Spleen (tissue), 11 donors: ENCODE measurements at regions not wholly inside any gene's neighbourhood (a gene's known extent, or its start where the extent isn't known, plus 50 kb on each side); places are given as distances from the start of the nearest gene placed in this dataset.

Experiments used
- DNase-seq: peaks from one replicate; pipeline ENCODE4 v3.0.0-alpha.2; 2020
- H3K27ac ChIP-seq, 8 donors: fragments of 200-600 bp; sonication (generic) in 7 of 8; 1 replicate in 4 of 8; 2 replicates in 4 of 8; pipeline versions ENCODE4 v1.5.0 to v1.8.0; 2016 to 2021; ENCODE audit warnings: inconsistent platforms in 4 of 8, mild to moderate bottlenecking in 4 of 8, moderate library complexity in 1 of 8
- H3K27me3 ChIP-seq, 7 donors: fragments of 200-600 bp; sonication (generic) in 6 of 7; replicated peaks in 1 of 7; 1 replicate in 4 of 7; 2 replicates in 3 of 7; pipeline versions ENCODE4 v1.5.0 to v1.8.0; 2016 to 2021; ENCODE audit warnings: inconsistent platforms in 3 of 7, mild to moderate bottlenecking in 1 of 7
- H3K36me3 ChIP-seq, 6 donors: fragments of 200-600 bp; sonication (generic) in 5 of 6; 1 replicate in 4 of 6; 2 replicates in 2 of 6; pipeline versions ENCODE4 v1.5.0 to v1.8.0; 2016 to 2021; ENCODE audit warnings: inconsistent platforms in 2 of 6
- H3K4me1 ChIP-seq, 6 donors: fragments of 200-600 bp; sonication (generic) in 5 of 6; 1 replicate in 3 of 6; 2 replicates in 3 of 6; pipeline versions ENCODE4 v1.5.0 to v1.8.0; 2016 to 2021; ENCODE audit warnings: inconsistent platforms in 3 of 6
- H3K4me3 ChIP-seq, 8 donors: fragments of 200-600 bp; sonication (generic) in 7 of 8; 1 replicate in 4 of 8; 2 replicates in 4 of 8; pipeline versions ENCODE4 v1.5.0 to v1.8.0; 2016 to 2021; ENCODE audit warnings: inconsistent platforms in 4 of 8, mild to moderate bottlenecking in 4 of 8, moderate library complexity in 2 of 8
- H3K9me3 ChIP-seq, 8 donors: fragments of 200-600 bp; sonication (generic) in 7 of 8; 1 replicate in 4 of 8; 2 replicates in 4 of 8; pipeline versions ENCODE4 v1.5.0 to v1.8.0; 2016 to 2021; ENCODE audit warnings: inconsistent platforms in 4 of 8
- POLR2A ChIP-seq, 3 donors: fragments of 450-650 bp; IDR thresholded peaks; one replicate each; pipeline ENCODE4 v1.5.1; 2017; ENCODE audit warnings: antibody characterized with exemption in 3 of 3, mild to moderate bottlenecking in 1 of 3
- POLR2AphosphoS5 ChIP-seq, 3 donors: sonication (generic); formaldehyde crosslinking; IDR thresholded peaks; one replicate each; pipeline ENCODE4 v1.5.1; 2017; ENCODE audit warnings: antibody characterized with exemption in 3 of 3
- WGBS, 5 donors: extraction: QIAGEN DNeasy Blood & Tissue Kit in 3 of 5; methylation state at CpG; one replicate each; pipeline versions ENCODE4 v1.1.5 to v1.1.7; 2013 to 2018; 5-methylcytosine and 5-hydroxymethylcytosine counted together
- intact Hi-C: fragments of 100-400 bp; cut with DNase I; formaldehyde crosslinking; loops from one replicate; pipeline ENCODE4 v1.15.0; 2023; ENCODE audit warnings: low total_unique reads
- TF ChIP-seq, protein P1 (sequence below), 11 experiments: fragments of 200-600 bp in 7 of 11; fragments of 450-650 bp in 4 of 11; sonication (generic) in 4 of 11; IDR thresholded peaks in 8 of 11; conservative IDR thresholded peaks in 3 of 11; 1 replicate in 7 of 11; 2 replicates in 4 of 11; pipeline versions ENCODE4 v1.4.0 to v1.8.0; 2016 to 2021; ENCODE audit warnings: antibody characterized with exemption in 11 of 11, inconsistent platforms in 4 of 11, mild to moderate bottlenecking in 1 of 11
- donor health status: healthy with polysubstance abuse.
- donor health status: DM: no; HTN: no; CAD: no; lungs with moderate emphysema.
- donor health status: DM: no; HTN: no; CAD: no.
- donor health status: Bipolar disorder and iron deficiency.
- donor health status: healthy.
- donor health status: DM: no; HTN: no; CAD: no.
- donor health status: DM: yes; HTN: yes; CAD: no.

DNA sequence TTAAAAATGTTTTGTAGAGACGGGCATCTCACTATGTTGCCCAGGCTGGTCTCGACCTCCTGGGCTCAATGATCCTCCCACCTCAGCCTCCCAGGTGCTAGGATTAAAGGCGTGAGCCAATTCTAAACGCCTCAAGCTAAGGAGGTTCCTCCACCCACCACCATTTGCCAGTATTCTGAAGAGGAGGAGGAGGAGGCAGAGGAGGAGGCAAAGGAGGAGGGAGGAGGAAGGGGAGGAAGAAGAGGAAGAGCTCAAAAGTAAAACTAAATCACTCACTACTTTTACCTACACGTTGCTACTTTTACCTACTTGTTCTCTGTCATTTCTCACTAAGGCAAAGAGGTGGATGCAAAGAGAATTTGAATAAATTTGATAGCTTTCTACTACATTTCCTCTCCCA is 63.6 kb upstream of the ARID1B start:
- H3K27me3 ChIP-seq = no peaks in the 10 kb centered on the region
- intact Hi-C loops = no loop called here
- no peak overlapping the region for H3K27ac ChIP-seq
- no peak for DNase-seq
- no peak overlapping the region for H3K4me3 ChIP-seq
- 82 to 89% (median 85%) methylated on average over 5 of the region's 5 CpGs for WGBS, 5 donors
- H3K9me3 ChIP-seq = no peaks in the 10 kb centered on the region
- no peaks in the 10 kb centered on the region for H3K4me1 ChIP-seq
- no peaks in the 10 kb centered on the region for H3K36me3 ChIP-seq
- TF ChIP-seq POLR2AphosphoS5 (IDR thresholded peaks at IDR 0.05) = no peak
- no peak for TF ChIP-seq POLR2A (IDR thresholded peaks at IDR 0.05)
- TF ChIP-seq, protein P1, sequence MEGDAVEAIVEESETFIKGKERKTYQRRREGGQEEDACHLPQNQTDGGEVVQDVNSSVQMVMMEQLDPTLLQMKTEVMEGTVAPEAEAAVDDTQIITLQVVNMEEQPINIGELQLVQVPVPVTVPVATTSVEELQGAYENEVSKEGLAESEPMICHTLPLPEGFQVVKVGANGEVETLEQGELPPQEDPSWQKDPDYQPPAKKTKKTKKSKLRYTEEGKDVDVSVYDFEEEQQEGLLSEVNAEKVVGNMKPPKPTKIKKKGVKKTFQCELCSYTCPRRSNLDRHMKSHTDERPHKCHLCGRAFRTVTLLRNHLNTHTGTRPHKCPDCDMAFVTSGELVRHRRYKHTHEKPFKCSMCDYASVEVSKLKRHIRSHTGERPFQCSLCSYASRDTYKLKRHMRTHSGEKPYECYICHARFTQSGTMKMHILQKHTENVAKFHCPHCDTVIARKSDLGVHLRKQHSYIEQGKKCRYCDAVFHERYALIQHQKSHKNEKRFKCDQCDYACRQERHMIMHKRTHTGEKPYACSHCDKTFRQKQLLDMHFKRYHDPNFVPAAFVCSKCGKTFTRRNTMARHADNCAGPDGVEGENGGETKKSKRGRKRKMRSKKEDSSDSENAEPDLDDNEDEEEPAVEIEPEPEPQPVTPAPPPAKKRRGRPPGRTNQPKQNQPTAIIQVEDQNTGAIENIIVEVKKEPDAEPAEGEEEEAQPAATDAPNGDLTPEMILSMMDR (IDR thresholded peaks at IDR 0.05 in 8 of 11, conservative IDR thresholded peaks at IDR 0.05 in 3 of 11) = no peak

DNA sequence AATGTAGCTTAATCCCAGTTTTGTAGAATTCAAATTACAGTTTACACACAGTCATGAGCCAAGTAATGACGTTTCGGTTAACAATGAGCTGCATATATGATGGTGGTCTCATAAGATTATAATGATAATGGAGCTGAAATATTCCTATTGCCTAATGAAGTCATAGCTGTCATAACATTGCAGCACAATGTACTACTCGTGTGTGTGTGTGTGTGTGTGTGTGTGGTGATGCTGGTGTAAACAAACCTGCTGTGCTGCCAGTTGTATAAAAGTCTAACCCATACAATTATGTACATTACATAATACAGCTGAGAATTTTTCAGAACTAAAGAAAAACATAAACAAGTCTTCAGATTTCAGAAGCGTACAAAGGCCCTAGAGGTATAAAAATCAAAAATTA is 66.7 kb upstream of the ARID1B start:
- 74 to 95% (median 85%) methylated on average over 4 of the region's 4 CpGs for WGBS, 5 donors
- Histone ChIP-seq H3K27ac (no peak overlapping the region), H3K9me3 (no peaks in the 10 kb centered on the region), H3K4me1 (no peaks in the 10 kb centered on the region), H3K4me3 (no peak overlapping the region), H3K36me3 (no peaks in the 10 kb centered on the region), H3K27me3 (no peaks in the 10 kb centered on the region)
- intact Hi-C loops = no loop called here
- TF ChIP-seq POLR2AphosphoS5 (IDR thresholded peaks at IDR 0.05) (no peak), POLR2A (IDR thresholded peaks at IDR 0.05) (no peak)
- TF ChIP-seq, protein P1 (IDR thresholded peaks at IDR 0.05 in 8 of 11, conservative IDR thresholded peaks at IDR 0.05 in 3 of 11) = no peak
- no peak for DNase-seq

DNA sequence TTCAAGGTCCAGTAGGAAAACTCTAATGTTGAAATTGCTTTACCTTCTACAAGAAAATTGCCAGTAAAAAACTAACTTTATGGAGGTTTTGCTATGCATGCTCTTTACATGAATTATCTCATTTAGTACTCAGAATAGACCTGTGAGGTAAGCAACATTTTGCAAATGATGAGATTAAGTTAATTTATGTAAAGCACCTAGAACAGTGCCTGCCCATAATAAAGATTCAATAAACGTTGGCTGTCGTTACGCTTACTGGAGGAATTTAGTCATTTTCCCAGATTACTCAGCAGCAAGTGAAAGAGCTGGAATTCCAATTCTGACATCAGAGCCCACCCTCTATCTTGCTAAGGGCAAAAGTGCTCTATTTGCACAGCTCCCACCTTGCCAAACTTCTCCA is 69.4 kb upstream of the ARID1B start:
- WGBS, 5 donors = 86 to 94% (median 86%) methylated on average over 3 of the region's 3 CpGs
- Histone ChIP-seq H3K4me1 (peaks cover 0 to 11% (median 2%) of the 10 kb centered on the region in 6 donors), H3K27me3 (no peaks in the 10 kb centered on the region), H3K36me3 (no peaks in the 10 kb centered on the region), H3K9me3 (no peaks in the 10 kb centered on the region), H3K27ac (no peak overlapping the region), H3K4me3 (no peak overlapping the region)
- TF ChIP-seq, protein P1 (IDR thresholded peaks at IDR 0.05 in 8 of 11, conservative IDR thresholded peaks at IDR 0.05 in 3 of 11) = no peak
- TF ChIP-seq POLR2A (IDR thresholded peaks at IDR 0.05) (no peak), POLR2AphosphoS5 (IDR thresholded peaks at IDR 0.05) (no peak)
- DNase-seq = no peak
- intact Hi-C loops = no loop called here

DNA sequence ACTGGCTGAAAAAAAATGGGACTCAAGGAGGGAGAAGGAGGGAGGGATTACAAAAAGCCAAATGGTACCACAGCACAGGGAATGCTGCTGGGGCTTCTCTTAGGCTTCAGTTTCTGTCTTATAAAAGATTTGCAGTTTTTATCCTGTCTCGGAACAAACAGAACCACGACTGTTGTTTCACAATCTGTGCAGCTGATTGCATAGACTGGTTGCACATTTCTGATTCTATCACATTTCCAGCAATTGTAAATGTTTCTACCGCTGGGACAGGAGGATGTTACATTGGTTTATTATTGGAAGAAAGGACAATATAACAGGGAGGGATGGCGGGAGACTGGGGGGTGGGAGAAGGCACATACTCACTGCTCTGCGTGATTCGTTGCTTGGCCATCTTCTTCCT is 73.5 kb upstream of the ARID1B start:
- no peaks in the 10 kb centered on the region for H3K9me3 ChIP-seq
- no peak overlapping the region for H3K4me3 ChIP-seq
- intact Hi-C loops = no loop called here
- peaks cover 0 to 41% (median 12%) of the 10 kb centered on the region in 6 donors for H3K4me1 ChIP-seq
- no peaks in the 10 kb centered on the region for H3K36me3 ChIP-seq
- no peak for DNase-seq
- no peaks in the 10 kb centered on the region for H3K27me3 ChIP-seq
- WGBS, 5 donors = 50 to 75% (median 59%) methylated on average over 6 of the region's 6 CpGs
- no peak for TF ChIP-seq POLR2A (IDR thresholded peaks at IDR 0.05)
- TF ChIP-seq, protein P1 (IDR thresholded peaks at IDR 0.05 in 8 of 11, conservative IDR thresholded peaks at IDR 0.05 in 3 of 11) = no peak
- TF ChIP-seq POLR2AphosphoS5 (IDR thresholded peaks at IDR 0.05) = no peak
- no peak overlapping the region for H3K27ac ChIP-seq
